Mesothelial cell of epicardium (in vitro differentiated cells): ENCODE measurements at regions not wholly inside any gene's neighbourhood (a gene's known extent, or its start where the extent isn't known, plus 50 kb on each side); places are given as distances from the start of the nearest gene placed in this dataset.

Experiments
- DNase-seq, 2 experiments: peaks; one replicate each; pipeline ENCODE4 v3.0.0; 2021; ENCODE audit warnings: low spot score in 2 of 2; ENCODE audit not compliant: unreplicated experiment in 2 of 2
- H3K27ac Mint-ChIP-seq: 2 replicates; pipeline ENCODE4 v1.8.0; 2021; ENCODE audit warnings: mixed read lengths
- H3K27me3 Mint-ChIP-seq: 2 replicates; pipeline ENCODE4 v1.8.0; 2021; ENCODE audit warnings: low read depth, mixed read lengths
- H3K36me3 Mint-ChIP-seq: 2 replicates; pipeline ENCODE4 v1.8.0; 2021; ENCODE audit warnings: mixed read lengths
- H3K4me1 Mint-ChIP-seq: 2 replicates; pipeline ENCODE4 v1.8.0; 2021; ENCODE audit warnings: mixed read lengths
- H3K4me3 Mint-ChIP-seq: 2 replicates; pipeline ENCODE4 v1.8.0; 2021; ENCODE audit warnings: mild to moderate bottlenecking, moderate library complexity, mixed read lengths
- H3K9me3 Mint-ChIP-seq: 2 replicates; pipeline ENCODE4 v1.8.0; 2021; ENCODE audit warnings: mixed read lengths
- CTCF ChIP-seq: fragments of 200-600 bp; sonication (generic); IDR thresholded peaks from one replicate; pipeline ENCODE4 v1.5.0; 2021; ENCODE audit warnings: antibody characterized with exemption; ENCODE audit not compliant: unreplicated experiment

GRCh38 chr2:180651596-180651995, 328.8 kb upstream of the UBE2E3 start:
- no peak overlapping the region for H3K27ac Mint-ChIP-seq
- no peaks in the 10 kb centered on the region for H3K4me1 Mint-ChIP-seq
- no peak for TF ChIP-seq CTCF
- H3K4me3 Mint-ChIP-seq: no peak overlapping the region
- H3K27me3 Mint-ChIP-seq: no peaks in the 10 kb centered on the region
- no peaks in the 10 kb centered on the region for H3K36me3 Mint-ChIP-seq
- H3K9me3 Mint-ChIP-seq: no peaks in the 10 kb centered on the region
- DNase-seq: no peak

GRCh38 chr2:180647621-180648020, 332.8 kb upstream of the UBE2E3 start:
- H3K4me3 Mint-ChIP-seq: no peak overlapping the region
- H3K27ac Mint-ChIP-seq: no peak overlapping the region

GRCh38 chr2:180647221-180647620, 333.2 kb upstream of the UBE2E3 start:
- no peaks in the 10 kb centered on the region for H3K36me3 Mint-ChIP-seq
- no peaks in the 10 kb centered on the region for H3K4me1 Mint-ChIP-seq
- no peak overlapping the region for H3K27ac Mint-ChIP-seq
- no peak overlapping the region for H3K4me3 Mint-ChIP-seq
- DNase-seq: no peak
- TF ChIP-seq CTCF: no peak
- H3K9me3 Mint-ChIP-seq: peaks cover 13% of the 10 kb centered on the region
- H3K27me3 Mint-ChIP-seq: no peaks in the 10 kb centered on the region

More at GRCh38 chr2:180647621-180648020, 332.8 kb upstream of the UBE2E3 start:
- no peak for DNase-seq
- TF ChIP-seq CTCF: no peak
- Mint-ChIP-seq H3K27me3 (no peaks in the 10 kb centered on the region), H3K36me3 (no peaks in the 10 kb centered on the region), H3K9me3 (peaks cover 9% of the 10 kb centered on the region), H3K4me1 (no peaks in the 10 kb centered on the region)

GRCh38 chr2:180646756-180647155, 333.6 kb upstream of the UBE2E3 start:
- no peak overlapping the region for H3K4me3 Mint-ChIP-seq
- peaks cover 16% of the 10 kb centered on the region for H3K9me3 Mint-ChIP-seq
- no peak overlapping the region for H3K27ac Mint-ChIP-seq
- H3K36me3 Mint-ChIP-seq: no peaks in the 10 kb centered on the region
- no peak for DNase-seq
- H3K4me1 Mint-ChIP-seq: no peaks in the 10 kb centered on the region
- no peaks in the 10 kb centered on the region for H3K27me3 Mint-ChIP-seq
- no peak for TF ChIP-seq CTCF

GRCh38 chr2:180644709-180645108, 335.7 kb upstream of the UBE2E3 start:
- H3K36me3 Mint-ChIP-seq: no peaks in the 10 kb centered on the region
- no peak overlapping the region for H3K27ac Mint-ChIP-seq
- no peak for DNase-seq
- H3K4me1 Mint-ChIP-seq: no peaks in the 10 kb centered on the region
- no peaks in the 10 kb centered on the region for H3K27me3 Mint-ChIP-seq
- no peak for TF ChIP-seq CTCF
- no peak overlapping the region for H3K4me3 Mint-ChIP-seq
- peaks cover 19% of the 10 kb centered on the region for H3K9me3 Mint-ChIP-seq

- Mint-ChIP-seq H3K9me3 (no peaks in the 10 kb centered on the region), H3K27me3 (no peaks in the 10 kb centered on the region), H3K4me1 (peaks cover 1% of the 10 kb centered on the region), H3K4me3 (no peak overlapping the region), H3K27ac (no peak overlapping the region), H3K36me3 (no peaks in the 10 kb centered on the region)
- DNase-seq: no peak
- no peak for TF ChIP-seq CTCF
These were observed 349.6 kb upstream of the UBE2E3 start for GRCh38 chr2:180630756-180631155.
